GM10248 (cell line): ENCODE measurements at regions not wholly inside any gene's neighbourhood (a gene's known extent, or its start where the extent isn't known, plus 50 kb on each side); places are given as distances from the start of the nearest gene placed in this dataset.

Experiments
- CTCF ChIA-PET: fragments of 300-600 bp; sonication (Branson Sonifier 250); formaldehyde crosslinking; extraction: SDS; loops from one replicate; lab custom pipeline; 2021; ENCODE audit warnings: antibody characterized with exemption; lab: Yijun Ruan, JAX
- POLR2A ChIA-PET: fragments of 350-650 bp; sonication (Branson Sonifier 250); formaldehyde crosslinking; extraction: SDS; loops from one replicate; lab custom pipeline; 2020; ENCODE audit warnings: antibody characterized with exemption; lab: Yijun Ruan, JAX
- DNase-seq: peaks from one replicate; pipeline ENCODE4 v3.0.0; 2012; ENCODE audit errors: extremely low spot score
- TF ChIP-seq, protein P1 (sequence below): IDR thresholded peaks from 2 replicates; pipeline ENCODE4 v1.5.1; 2012; ENCODE audit warnings: mild to moderate bottlenecking, low read depth; ENCODE audit errors: extremely low read depth, missing control alignments, control extremely low read depth

DNA sequence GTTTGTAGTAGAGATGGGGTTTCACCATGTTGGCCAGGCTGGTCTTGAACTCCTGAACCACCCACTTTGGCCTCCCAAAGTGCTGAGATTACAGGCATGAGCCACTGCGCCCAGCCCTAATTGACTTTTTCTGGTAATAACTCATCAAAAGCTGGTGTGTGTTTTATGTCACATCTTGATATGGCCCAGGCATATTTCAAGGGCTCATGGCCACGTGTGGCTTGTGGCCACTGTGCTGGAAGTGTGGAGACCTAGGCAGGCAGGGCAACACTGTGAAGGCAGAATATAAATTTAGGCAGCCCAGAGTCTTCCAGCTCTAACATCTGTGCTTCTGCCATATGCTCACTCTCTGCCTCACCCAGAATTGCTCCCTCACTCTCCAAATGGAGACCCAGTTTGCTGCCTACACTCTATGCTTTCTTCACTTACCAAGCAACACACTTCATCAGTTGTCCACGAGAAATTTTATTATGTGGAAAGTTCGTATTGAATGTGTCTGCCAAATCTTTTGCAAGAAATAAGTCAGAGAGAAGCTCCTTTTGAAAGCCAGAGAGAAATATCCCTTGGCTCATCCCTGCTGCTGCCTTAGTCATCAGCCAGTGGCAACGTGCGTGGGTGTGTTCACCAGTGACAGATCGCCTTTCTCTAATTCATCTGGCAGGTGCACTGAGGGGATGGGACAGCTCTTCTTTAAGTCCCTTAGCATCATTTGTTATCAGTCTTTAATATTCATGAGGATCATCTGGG, 129.4 kb upstream of the CXCR4 start:
- ChIA-PET POLR2A (no interaction called here), CTCF (interaction anchor here (1.2 to 2.9 kb wide), 5 partner anchors 8 to 34 kb away, joined by 3 to 13 read pairs (median 9); no protein-coding TSS in a partner anchor)
- TF ChIP-seq, protein P1, sequence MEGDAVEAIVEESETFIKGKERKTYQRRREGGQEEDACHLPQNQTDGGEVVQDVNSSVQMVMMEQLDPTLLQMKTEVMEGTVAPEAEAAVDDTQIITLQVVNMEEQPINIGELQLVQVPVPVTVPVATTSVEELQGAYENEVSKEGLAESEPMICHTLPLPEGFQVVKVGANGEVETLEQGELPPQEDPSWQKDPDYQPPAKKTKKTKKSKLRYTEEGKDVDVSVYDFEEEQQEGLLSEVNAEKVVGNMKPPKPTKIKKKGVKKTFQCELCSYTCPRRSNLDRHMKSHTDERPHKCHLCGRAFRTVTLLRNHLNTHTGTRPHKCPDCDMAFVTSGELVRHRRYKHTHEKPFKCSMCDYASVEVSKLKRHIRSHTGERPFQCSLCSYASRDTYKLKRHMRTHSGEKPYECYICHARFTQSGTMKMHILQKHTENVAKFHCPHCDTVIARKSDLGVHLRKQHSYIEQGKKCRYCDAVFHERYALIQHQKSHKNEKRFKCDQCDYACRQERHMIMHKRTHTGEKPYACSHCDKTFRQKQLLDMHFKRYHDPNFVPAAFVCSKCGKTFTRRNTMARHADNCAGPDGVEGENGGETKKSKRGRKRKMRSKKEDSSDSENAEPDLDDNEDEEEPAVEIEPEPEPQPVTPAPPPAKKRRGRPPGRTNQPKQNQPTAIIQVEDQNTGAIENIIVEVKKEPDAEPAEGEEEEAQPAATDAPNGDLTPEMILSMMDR, result no peak
- DNase-seq, result no peak

DNA sequence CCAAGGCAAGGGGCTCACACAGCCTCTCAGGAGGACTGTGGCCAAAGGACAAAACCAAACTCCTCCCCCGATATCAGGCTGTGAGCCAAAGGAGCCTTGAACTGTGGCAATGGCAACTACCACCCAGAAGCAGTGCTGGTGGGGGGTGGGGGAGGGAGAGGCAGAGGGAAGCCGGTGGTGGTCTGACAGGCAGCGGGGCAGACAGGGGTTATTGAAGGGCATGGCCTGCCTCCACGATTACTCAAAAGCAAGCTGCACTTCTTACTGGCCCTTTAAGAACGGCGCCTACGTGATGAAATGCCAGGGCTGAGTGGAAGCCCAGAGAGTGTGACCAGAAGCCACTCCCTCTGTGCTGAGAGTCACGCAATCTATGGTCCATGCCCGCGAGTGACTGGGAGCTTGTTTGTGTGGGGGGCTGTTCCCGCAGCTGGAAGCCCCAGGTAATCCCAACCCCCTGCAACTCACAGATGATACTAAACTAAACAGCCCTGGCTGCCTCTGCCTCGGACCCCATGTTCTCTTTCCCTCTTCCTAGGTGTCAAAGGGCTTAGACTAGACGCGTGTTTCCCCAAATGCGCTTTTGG, 128.2 kb upstream of the CXCR4 start:
- ChIA-PET CTCF (interaction anchor here (1.2 to 6.1 kb wide), 4 partner anchors 9 to 20 kb away, joined by 4 to 41 read pairs (median 11); no protein-coding TSS in a partner anchor), POLR2A (no interaction called here)
- peak; percentile 66 for DNase-seq
- TF ChIP-seq, protein P1, result no peak

DNA sequence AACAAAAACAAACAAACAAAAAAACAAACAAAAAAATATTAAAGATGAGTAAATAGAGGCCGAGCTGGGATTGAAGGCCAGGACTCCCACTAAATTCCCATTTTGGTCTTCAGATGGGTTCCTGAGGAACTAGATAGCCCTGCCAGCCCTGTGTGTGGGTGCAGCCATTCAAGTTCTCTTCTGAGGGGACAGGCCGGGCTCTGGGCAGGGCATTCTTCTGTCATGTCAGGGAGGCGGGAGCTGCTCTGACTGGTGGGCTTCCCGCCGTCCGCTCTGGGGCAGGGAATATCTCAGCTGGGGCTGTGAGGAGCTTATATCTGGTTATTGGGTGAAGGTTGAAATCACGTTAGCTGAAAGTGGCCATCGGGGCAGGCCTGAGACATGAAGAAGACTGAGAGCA, 127.3 kb upstream of the CXCR4 start:
- POLR2A ChIA-PET, result no interaction called here
- TF ChIP-seq, protein P1, result no peak
- no peak for DNase-seq
- CTCF ChIA-PET, result interaction anchor here (0.8 to 6.1 kb wide), 4 partner anchors 8 to 140 kb away, joined by 3 to 41 read pairs (median 4); no protein-coding TSS in a partner anchor

DNA sequence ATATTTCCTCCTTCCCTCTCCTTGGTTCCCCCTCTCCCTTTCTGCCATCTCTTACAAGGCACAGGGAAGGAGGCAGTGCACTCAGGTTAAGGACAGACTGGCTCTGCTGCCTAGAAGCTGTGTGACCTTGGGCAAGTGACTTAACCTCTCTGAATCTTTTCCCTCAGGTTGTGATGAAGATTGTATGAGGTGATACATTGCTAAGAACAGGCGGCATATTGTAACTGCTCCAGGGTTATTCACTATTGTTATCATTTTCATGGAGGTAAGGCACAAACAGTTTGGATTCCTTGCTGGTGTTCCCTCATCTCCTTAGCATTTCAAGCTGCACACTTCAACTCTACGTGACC, 126.6 kb upstream of the CXCR4 start:
- TF ChIP-seq, protein P1, result no peak
- ChIA-PET CTCF (interaction anchor here (1.1 to 6.1 kb wide), 3 partner anchors 10 to 140 kb away, joined by 3 to 41 read pairs (median 5); no protein-coding TSS in a partner anchor), POLR2A (no interaction called here)
- DNase-seq, result no peak

DNA sequence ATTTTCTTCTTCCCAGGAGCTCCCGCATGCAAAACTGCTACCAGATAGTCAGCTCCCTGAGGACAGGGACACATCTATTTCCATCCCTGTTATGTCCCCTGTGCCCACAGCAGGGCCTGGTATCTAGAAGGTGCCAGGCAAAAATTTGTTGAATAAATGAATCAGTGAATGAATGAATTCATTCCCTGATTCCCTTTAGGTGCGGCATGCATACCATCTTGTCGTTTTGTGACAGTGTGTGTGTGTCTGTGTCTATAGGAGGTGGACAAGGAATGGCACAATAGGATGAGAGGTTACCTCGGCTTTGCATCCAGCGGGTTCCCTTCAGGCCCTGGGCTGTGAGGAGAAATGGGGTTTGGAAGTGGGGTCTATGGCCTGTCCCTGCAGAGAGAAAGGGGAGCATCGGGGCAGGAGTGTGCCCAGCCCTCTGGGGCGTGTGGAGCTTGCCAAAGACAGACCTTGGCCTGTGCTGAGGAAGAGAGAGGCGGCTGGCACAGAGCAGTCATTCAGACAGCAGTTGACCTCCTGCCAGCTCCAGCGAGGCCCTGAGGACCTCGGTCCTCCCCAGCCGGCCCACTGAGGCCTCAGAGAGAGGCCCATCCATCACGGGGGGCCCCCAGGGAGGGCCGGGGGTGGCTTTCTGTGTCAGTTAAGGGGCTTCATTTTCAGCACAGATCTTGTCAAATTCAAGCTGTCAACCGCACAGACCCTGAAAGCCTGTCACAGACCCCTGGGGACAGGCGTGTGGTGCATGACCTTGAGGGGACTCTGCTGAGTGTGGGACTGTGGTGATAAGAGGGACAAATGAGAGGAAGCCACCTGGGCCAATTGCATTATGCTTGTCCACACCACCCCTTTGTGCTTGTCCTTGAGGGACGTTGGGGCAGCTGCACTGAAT, 125.9 kb upstream of the CXCR4 start:
- ChIA-PET POLR2A (no interaction called here), CTCF (interaction anchor here (2.4 to 6.1 kb wide), 2 partner anchors 10 to 11 kb away, joined by 5 to 41 read pairs; no protein-coding TSS in a partner anchor)
- TF ChIP-seq, protein P1, result no peak
- DNase-seq, result no peak
